ENCODE measurements at regions not wholly inside any gene's neighbourhood (a gene's known extent, or its start where the extent isn't known, plus 50 kb on each side); places are given as distances from the start of the nearest gene placed in this dataset.

DNA sequence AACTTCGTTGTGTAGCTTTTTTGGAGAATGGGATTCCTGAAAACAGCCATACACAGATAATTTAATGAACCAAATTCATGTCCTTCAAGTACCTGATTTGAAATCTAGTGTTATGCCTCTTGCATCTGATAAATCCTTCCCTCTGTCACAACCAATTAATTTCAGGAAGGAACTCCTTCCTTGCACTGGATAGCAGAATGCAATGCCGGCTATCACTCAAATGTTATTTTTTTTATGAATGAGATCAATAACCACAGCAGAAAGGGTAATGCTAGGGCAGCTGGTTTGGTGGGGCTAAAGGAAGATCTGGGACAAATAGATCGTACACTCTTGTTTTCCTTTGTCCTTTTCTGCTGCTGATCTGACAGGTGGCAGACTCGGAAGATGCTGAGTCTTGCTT lies 899.5 kb upstream of the GYPC start:
- no peak for TF ChIP-seq KLF6 (CRISPR knock-in tag; IDR thresholded peaks at IDR 0.05)
- no peak for TF ChIP-seq MEF2D (CRISPR knock-in tag; IDR thresholded peaks at IDR 0.05)
- TF ChIP-seq JARID2 (CRISPR knock-in tag; IDR thresholded peaks at IDR 0.05; ENCODE audit: insufficient replicate concordance): no peak
- no peak for TF ChIP-seq TAF1 (CRISPR knock-in tag; IDR thresholded peaks at IDR 0.05)

Data from HepG2 (cell line).